ENCODE measurements at regions not wholly inside any gene's neighbourhood (a gene's known extent, or its start where the extent isn't known, plus 50 kb on each side); places are given as distances from the start of the nearest gene placed in this dataset.
"Not testable (repeated sequence)": the region's sequence is repeated elsewhere in the genome, so short reads cannot be mapped to it uniquely, and the experiment has no call there.

DNA sequence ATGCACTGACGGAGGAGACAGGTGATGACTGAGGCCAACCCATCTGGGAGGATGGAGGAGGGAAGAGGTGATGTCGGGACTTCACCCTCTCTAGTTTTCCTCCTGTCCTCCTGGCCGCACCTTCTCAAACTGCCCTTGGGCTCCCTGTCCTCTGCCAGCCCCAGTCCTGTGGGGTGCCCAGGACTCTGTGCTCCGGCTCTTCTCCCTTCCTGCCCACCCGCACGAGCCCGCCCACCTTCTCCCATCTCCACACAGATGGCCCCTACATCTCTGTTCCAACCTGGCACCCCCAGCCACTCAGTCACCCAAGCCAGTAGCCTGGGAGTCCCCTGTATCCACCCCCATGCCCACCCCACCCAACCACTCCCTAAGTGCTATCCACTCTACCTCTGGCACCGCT is 206.7 kb upstream of the LINGO1 start:
- DNase-seq (ENCODE audit: low read depth) = no peak

DNA sequence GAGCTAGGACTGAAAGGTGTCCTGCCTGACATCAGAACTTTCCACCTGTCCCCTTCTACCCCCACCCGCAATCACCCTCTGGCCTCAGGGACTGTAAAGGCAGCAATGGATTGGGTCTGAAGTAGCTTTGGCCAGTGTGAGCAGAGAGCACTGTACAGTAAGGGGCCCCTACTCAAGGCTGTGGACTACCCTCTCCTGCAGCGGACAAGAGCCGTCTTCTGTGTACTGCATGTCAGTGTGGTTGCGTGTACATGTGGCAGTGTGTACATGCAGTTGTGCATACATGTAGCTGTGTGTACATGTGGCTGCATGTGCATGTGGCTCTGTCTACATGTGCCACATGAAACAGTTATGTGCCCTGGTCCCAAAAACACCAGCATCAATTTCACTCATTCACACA is 205.9 kb upstream of the LINGO1 start:
- no peak for DNase-seq (ENCODE audit: low read depth)

DNA sequence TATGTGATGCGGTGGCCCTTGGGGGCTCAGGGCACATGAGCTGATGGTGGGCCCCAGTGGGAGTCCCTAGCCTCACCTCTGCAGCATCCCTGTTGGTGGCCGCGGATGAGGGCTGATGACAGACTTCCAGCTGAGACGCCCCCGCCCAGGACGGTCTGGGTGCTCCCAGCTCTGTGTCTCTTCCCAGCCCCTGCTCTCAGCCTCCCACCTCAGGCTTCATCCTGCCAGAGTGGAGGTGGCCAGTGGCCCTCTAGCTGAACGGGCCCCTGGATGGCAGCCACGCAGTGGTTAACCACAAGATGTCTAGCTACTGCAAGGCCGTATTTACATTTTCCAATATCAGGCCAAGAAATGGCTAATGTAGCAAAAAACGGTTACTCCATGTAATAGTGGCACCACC is 205.3 kb upstream of the LINGO1 start:
- DNase-seq (ENCODE audit: low read depth) = no peak

DNA sequence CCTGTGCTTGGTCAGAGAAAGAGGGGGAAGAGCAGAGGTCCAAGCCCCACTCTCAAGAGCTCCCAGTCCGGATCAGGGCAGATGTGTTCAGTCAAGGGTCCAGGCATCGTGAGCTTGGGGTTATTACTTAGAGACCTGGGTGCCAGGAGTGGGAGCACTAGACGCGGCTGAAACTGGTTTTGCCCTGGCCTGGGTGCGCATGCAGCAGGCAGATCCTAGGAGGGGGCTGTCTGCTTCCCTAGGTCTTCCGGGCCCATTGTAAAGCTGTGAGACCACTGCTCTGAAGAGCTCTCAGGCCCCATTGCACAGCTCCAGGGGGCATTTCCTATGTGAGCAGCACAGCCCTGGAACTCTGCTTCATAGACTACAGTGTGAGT is 204.9 kb upstream of the LINGO1 start:
- DNase-seq (ENCODE audit: low read depth) = no peak

DNA sequence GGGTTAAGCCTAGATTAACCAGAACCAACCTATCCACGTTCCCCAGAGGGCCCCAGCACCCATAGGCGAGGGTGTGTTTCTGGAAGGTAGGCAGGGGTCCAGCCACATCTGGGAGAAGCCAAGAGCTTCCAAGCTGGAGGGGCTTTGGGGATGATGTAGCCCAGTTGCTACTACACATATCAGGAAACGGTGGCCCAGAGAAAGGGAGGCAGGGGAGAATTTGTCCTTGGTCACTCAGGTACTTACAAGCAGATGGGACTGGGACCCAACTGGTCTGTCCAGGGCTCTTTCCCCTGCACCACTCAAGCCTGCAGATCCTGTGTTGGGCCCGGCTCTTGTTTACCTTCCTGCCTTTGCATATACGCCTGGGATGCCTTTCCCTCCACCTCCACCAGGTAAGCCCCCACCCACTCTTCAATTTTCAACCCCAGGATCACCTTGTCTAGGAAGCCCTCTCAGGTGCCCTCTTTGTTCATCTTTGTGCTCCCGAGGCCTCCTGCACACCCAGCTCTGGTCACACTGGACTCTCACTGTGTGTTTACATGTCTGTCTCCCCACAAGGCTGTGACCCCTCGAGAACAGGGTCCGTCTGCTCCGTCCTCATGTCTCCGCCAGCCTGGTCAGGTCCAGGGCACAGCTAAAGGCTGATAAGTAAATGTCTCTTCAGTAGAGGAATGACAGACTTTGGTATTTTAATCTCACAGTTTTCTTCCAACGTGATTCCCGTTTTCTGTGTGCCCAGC is 204.4 kb upstream of the LINGO1 start:
- no peak for DNase-seq (ENCODE audit: low read depth)

DNA sequence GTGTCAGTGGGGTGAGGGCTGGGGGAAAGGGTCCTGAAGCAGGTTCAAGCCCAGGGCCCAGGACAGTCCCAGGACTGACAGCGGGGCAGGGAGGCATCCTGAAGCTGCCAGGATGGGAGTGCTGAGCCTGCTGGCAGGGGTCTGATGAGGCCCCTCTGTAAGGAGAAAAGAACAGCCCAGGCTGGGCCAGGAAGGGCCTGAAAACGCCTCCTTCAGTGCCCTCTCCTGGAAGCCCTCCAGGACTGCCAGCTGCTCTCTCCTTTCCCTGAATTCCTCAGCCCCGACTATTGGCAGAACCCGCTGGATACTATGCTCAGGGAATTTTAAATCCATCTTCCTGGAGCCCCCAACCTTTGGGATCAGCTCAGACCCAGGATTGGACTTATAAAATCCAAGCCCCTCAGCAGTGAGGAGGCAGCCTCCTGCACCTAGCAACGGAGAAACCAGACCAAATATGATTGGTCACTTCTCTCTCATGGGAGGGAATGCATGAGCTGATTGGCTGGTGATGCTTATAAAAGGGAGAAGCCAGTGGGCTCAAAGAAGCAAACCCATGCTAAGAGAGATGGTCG is 203.5 kb upstream of the LINGO1 start:
- DNase-seq (ENCODE audit: low read depth) = no peak

DNA sequence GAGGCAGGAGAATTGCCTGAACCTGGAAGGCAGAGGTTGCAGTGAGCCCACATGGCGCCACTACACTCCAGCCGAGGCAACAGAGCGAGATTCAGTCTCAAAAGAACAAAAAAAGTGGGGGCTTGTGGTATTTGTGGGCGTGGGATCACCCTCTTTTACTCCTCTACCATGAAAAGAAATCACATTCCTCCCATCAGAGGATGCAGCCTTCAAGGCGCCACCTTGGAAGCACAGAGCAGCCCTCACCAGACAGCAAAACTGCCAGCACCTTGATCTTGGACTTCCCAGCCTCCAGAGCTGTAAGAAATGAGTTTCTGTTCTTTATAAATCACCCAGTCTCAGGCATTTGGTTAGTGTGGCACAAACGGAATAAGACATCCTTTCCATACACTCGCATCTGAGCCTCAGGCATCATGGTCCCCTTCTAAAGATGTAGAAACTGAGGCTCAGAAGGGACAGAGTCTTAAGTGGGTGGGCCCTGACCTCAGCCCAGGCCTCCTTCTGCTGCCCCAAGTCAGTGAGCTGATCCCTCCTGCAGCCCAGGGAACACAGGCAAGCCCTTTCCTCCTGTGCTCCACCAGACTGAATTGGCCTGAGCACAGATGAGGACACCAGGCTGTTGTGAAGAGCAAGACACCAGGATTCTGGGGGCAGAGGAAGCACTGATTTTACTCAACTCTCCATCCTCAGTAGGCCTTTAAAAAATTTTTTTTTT is 201.7 kb upstream of the LINGO1 start:
- no peak for DNase-seq (ENCODE audit: low read depth)

DNA sequence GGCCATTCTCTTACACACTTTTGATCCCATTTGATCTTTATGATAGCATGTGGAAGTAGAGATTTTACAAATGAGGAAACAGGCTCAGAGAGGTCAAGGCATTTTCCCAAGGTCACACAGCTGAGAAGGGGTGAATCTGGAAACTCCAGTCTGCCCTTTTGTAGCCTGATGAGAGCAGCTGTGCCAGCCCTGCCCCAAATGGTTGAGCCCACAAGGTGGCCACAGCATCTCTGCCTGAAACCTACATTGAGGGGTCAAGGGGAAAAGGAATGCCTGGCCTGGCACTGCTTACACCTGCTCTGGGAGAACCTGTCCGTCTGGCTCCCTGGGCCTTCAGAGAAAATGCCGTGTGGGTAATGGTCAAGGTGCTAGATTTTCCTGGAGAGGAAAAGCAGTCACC is 200.2 kb upstream of the LINGO1 start:
- no peak for DNase-seq (ENCODE audit: low read depth)

DNA sequence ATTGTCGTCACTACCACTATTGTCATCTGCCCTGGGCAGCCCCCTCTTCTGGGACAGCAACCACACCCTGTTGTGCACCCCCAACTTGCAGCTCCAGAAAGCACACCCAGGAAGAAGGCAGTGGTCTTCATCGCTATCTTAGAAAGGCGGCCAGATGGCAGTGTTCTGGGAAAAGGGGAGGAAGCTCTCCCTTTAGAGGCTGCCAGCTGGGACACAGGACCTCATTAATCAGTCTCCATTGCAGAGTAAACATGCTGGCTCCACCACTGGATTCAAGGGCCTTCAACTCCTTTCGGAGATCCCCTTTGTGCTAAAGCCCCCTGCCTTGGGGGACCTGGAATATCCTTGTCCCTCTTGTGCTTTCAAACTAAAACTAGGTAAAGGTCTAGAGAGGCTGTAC is 199.3 kb upstream of the LINGO1 start:
- DNase-seq (ENCODE audit: low read depth) = no peak

DNA sequence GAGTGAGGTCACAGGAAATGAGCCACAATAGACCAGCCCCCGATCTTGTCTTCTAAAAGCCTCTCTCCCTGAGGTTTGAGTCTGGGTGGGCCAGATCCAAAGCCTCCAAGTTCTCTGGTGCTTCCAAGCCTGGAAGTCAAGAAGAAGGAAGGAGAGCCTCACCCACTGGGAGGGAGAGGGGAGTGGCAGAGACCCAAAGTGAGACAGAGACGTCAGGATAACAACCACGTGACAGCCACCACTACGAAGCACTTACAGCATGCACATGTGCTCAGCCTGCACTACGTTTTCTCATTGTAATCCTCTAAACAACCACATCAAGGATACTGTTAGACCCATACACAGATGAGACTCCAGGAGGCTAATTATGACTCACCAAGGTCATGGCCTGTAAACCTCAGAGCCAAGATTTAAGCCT is 197.3 kb upstream of the LINGO1 start:
- no peak for DNase-seq (ENCODE audit: low read depth)

DNA sequence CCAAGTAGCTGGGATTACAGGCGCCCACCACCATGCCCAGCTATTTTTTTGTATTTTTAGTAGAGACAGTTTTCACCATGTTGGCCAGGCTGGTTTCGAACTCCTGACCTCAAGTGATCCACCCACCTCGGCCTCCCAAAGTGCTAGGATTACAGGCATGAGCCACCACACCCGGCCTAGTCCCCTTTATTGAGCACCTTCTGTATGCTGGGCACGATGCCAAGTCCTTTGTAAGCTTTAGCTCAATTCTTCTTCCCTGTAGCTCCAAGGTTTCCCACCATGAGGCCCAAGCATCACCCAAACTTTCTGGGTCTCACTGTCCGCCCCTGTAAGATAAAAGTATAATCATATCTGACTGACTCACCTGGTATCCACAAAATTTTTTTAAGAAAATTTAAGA is 196.6 kb upstream of the LINGO1 start:
- not testable (repeated sequence) for DNase-seq (ENCODE audit: low read depth)

DNA sequence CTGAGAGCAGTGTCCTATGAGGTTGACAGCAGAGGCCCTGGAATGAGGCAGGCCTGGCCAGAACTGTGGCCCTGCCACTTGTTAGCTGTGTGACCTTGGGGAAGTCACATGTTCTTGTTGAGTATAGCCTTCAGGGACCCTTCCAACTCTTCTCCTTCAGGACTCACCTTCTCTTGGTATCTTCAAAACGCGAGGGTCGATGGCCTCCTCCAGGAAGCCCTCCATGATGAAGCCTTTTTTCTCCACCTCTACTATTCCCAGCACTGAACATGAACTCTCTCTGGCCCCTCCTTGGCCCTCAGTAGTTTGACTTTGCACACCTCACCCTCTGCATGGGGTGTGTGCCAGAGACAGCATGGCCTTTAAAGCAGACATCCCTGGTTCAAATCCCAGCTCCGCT is 195.1 kb upstream of the LINGO1 start:
- DNase-seq (ENCODE audit: low read depth) = no peak

DNA sequence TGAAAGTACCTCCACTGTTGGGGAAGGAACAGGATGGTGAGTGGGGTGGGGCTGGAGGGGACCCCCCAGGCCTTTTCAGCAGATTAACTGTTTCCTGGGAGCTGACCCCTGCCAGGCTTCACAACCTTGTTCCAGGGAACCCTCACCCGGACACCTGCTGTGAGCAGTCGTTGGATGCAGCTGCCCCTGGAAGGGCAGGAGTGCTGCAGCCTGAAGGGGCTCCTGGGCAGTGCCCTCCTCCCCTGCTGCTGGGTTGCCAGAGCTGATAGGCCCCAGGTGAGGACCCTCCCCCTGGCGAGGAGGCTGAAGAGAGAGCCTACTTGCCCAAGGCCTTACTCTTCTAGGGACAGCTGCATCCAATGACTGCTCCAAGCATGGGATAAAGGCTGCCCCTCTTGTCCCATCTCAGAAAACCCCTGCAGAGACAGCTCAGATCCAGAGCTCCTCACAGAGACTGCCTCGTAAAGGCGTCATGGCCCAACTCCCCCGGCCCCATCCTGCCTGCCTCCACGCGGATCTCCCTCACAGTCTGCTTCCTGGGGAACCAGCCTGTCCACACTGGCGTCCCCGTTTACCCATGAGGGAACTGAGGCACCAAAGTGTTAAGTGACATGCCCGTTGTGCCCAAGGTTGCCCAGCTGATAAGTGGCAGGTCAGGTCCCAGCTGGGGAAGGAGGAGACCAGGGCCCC is 193.4 kb upstream of the LINGO1 start:
- DNase-seq (ENCODE audit: low read depth) = no peak

DNA sequence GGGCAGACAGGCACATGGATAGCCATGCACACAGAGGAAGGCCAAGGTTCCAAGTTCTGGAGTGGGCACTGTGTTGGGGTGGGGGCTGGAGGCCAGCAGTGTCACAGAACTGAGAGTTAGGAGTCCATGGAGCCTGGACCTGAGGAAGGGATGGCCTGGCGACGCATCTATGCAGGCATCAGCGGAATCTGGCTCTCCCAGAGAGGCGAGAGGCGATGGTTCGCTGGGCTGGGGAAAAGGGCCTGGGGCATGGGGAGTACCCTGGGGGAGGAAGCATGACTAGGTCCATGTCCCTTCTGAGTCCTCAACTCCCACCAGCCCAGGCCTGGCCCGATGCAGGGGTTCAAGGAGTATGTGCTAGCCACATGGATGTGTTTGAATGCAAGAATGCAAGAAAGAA is 192.8 kb upstream of the LINGO1 start:
- no peak for DNase-seq (ENCODE audit: low read depth)

DNA sequence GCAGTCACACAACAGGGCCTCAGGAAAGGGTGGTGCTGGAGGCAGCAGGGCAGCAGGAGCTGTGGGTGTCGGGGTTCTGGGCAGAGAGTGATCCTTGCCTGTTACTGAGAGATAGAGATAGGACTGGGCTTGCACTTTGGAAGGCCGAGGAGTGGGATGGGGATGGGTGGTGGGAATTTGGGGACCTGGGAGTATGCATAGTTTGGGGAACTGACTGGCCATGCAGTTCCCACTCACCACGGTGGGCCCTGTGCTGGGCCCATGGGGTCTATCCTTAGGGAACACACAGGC is 192.5 kb upstream of the LINGO1 start:
- DNase-seq (ENCODE audit: low read depth) = no peak

DNA sequence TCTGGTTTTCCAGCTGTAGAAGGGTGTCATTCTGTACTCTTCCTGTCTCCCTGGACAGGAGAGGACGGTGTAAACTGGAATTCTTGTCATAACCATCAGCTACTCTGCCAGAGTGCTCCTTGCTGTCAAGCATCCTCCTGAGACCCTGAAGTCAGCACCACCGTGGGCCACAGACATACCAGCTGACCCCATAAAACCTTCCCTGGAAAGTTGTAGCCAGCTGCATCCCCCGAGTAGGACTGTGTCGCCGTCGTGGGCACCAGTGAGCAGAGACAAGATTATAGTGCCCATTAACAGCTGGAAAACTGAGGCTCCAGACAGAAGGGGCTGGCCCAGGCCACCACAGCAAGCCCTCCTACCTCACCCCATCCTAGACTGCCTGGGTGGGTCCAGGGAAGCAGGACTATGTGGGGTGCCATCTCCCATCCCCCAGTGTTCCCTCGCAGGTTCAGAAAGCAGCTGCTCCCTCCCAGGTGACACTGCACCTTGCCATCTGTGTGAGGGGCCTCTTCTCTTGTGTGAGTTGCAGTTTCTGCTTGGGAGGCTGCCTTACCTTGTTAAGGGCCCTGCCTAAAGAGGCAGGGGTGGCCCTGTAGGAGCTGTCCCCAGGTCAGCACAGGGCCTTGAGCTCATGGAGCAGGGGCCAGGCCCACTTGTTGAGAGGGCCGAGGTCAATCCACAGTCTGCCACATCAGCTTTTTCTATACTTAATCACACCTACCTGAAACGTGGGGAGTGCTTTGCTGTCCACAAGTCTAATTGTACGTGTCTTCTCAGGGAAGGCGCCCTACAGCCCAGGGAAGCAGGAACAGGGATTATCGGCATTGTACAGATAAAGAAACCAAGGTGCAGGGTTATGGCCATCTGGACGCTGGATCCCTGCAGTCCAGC is 191.9 kb upstream of the LINGO1 start:
- no peak for DNase-seq (ENCODE audit: low read depth)

DNA sequence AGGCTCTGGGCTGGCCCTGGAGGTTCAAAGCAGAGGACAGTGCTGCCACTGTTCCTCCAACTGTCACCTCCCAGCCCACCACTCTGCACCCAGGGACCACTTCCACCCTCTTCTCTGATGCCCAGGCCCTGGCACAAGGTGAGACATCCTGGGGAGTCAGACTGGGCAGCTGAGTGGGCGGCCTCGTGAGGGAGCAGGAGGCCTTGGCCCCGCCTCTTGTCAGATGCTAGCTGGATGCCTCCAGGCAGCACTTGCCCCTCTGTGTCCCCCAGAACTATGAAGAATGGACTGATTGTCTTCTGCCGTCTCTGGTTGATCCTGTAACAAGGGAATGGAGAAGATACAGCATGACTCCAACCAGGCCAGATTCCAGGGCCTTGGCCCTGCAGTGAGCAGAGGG is 191.0 kb upstream of the LINGO1 start:
- no peak for DNase-seq (ENCODE audit: low read depth)

DNA sequence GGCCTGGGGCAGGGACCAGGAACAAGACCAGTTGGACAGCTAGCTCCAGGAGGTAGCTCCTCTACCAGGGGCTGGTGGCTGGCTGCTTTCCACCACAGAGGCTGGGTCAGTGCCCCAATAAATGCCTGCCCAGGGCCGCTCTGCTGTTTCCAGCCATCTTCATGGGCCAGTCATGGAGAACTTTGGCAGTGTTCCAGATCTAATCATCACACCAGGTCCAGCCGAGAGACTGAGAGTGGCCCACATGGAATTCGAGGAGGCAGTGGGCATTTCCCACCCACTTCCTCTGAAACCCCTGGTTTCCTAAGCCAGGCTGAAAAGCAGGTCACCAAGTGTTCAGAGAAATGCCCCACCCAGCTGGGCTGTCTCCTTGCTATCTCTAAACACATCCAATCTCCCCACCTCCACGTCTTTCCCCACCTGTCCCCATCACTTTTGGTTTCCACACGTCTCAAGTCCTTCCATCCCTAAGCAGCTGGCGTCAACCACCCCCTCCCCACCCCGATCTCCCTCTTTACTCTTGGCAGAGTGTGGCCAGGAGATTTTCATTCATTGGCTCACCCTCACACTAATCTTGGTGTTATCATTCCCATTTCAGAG is 190.0 kb upstream of the LINGO1 start:
- DNase-seq (ENCODE audit: low read depth) = no peak

DNA sequence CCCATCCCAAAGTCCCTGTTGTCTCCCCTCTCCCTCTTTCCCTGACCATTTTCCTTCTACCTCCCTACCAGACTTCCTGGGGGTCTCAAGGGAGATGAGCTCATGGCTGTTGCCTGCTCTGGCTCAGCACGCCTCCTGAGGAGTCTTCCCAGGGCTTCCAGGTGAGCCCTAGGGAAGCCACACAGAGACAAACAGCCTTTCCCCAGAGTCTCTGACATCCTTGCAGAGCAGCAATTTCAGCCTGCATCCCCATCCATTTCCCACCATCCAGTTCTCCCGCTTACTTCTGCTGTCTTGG is 189.2 kb upstream of the LINGO1 start:
- DNase-seq (ENCODE audit: low read depth) = no peak

DNA sequence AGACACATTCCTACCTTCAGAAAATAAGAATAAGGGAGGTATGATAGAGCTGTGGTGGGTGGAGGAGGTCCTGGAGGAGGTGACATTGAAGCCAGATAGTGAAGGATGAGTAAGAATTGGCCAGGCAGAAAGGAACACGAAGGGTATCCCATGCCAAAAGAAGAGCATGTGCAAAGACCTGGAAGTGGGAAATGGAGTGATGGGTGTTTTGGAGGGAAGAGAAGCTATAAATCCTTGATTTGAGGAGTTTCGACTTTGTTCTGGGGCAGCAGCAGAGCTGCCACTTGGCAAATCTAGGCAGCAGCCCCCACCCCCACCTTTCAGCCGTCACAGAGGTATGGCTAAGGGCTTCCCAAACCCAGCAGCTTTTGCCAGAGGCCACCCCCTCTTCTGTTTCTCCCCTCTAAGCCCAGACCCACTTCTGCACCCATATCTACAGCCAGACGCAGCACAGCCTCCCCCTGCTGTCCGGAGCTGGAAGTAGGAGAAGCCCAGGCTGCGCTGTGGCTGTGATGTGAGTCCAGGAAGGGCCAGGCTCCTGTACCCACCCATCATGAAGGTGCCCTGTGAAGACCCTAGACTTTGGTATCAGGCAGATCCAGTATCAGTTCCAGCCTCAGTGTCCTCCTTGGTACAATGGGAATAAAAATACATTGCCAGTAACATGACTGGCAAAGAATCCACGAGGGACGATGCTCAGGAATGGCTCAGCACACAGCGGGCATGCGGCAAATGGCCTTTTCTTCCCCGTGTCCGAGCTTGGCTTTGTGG is 188.7 kb upstream of the LINGO1 start:
- no peak for DNase-seq (ENCODE audit: low read depth)

Measured in stimulated activated CD8-positive, alpha-beta memory T cell treated with anti-CD3 and anti-CD28 coated beads, Interleukin-12 subunit alpha, Interleukin-12 subunit beta, amount 100 ng/mL, for 1 hour (primary cell).